ENCODE measurements at regions not wholly inside any gene's neighbourhood (a gene's known extent, or its start where the extent isn't known, plus 50 kb on each side); places are given as distances from the start of the nearest gene placed in this dataset.

GRCh38 chr20:24772667-24773066, 176.4 kb upstream of the CST7 start:
- TF ChIP-seq CTCF (IDR thresholded peaks at IDR 0.05), result no peak
- TF ChIP-seq EP300 (IDR thresholded peaks at IDR 0.05), result no peak
- TF ChIP-seq POLR2A (IDR thresholded peaks at IDR 0.05), result no peak

Measured in ovary (tissue), 3 donors.